ENCODE measurements at regions not wholly inside any gene's neighbourhood (a gene's known extent, or its start where the extent isn't known, plus 50 kb on each side); places are given as distances from the start of the nearest gene placed in this dataset.

GRCh38 chr4:124509151-124509550 lies 203.4 kb downstream of the ANKRD50 start:
- TF ChIP-seq CTCF (conservative IDR thresholded peaks at IDR 0.05; ENCODE audit: low read length), result no peak
- DNase-seq (ENCODE audit: low read depth), result no peak
- no peak overlapping the region for H3K4me3 ChIP-seq (ENCODE audit: low read length)

DNA sequence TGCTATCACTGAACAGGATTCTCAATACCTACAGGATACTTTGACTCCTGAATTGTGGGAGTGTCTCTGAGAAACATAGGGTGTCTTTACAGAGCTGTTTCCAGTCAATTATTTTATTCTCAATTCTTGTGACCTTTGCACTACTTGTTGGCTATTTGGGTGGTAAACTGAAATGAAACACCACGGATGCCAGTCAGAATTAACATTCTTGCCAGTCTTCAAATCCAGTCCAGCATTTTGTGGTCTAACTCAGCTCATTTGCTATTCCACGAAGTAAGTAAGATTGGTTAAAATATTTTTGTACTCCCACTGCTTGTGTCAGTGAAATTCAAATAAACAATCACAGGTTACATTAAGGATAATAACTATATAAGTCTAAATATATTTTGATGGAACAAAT lies 197.9 kb downstream of the ANKRD50 start:
- DNase-seq (ENCODE audit: low read depth), result no peak
- TF ChIP-seq CTCF (conservative IDR thresholded peaks at IDR 0.05; ENCODE audit: low read length), result no peak
- no peak overlapping the region for H3K4me3 ChIP-seq (ENCODE audit: low read length)

- H3K4me3 ChIP-seq (ENCODE audit: low read length), result no peak overlapping the region
- TF ChIP-seq CTCF (conservative IDR thresholded peaks at IDR 0.05; ENCODE audit: low read length), result no peak
- no peak for DNase-seq (ENCODE audit: low read depth)
Measured at GRCh38 chr4:124515591-124515990, 196.9 kb downstream of the ANKRD50 start.

- H3K4me3 ChIP-seq (ENCODE audit: low read length), result no peak overlapping the region
- TF ChIP-seq CTCF (conservative IDR thresholded peaks at IDR 0.05; ENCODE audit: low read length), result no peak
- DNase-seq (ENCODE audit: low read depth), result no peak
Measured at GRCh38 chr4:124519196-124519595, 193.3 kb downstream of the ANKRD50 start.

GRCh38 chr4:124523816-124524215 lies 188.7 kb downstream of the ANKRD50 start:
- no peak overlapping the region for H3K4me3 ChIP-seq (ENCODE audit: low read length)
- no peak for TF ChIP-seq CTCF (conservative IDR thresholded peaks at IDR 0.05; ENCODE audit: low read length)
- DNase-seq (ENCODE audit: low read depth), result no peak

- no peak for TF ChIP-seq CTCF (conservative IDR thresholded peaks at IDR 0.05; ENCODE audit: low read length)
- H3K4me3 ChIP-seq (ENCODE audit: low read length), result no peak overlapping the region
- DNase-seq (ENCODE audit: low read depth), result no peak
Measured at GRCh38 chr4:124525524-124525923, 187.0 kb downstream of the ANKRD50 start.

- no peak for TF ChIP-seq CTCF (conservative IDR thresholded peaks at IDR 0.05; ENCODE audit: low read length)
- no peak overlapping the region for H3K4me3 ChIP-seq (ENCODE audit: low read length)
- DNase-seq (ENCODE audit: low read depth), result no peak
Measured at GRCh38 chr4:124526331-124526730, 186.2 kb downstream of the ANKRD50 start.
